Hepatocyte (in vitro differentiated cells): ENCODE measurements at regions not wholly inside any gene's neighbourhood (a gene's known extent, or its start where the extent isn't known, plus 50 kb on each side); places are given as distances from the start of the nearest gene placed in this dataset.

ENCODE experiments used
- DNase-seq: peaks from one replicate; pipeline ENCODE4 v3.0.0-alpha.2; 2016; ENCODE audit warnings: low spot score
- H2AFZ ChIP-seq: fragments of 200-600 bp; sonication (generic); 2 replicates; pipeline ENCODE4 v1.6.0; 2016; ENCODE audit warnings: antibody characterized with exemption, mild to moderate bottlenecking
- H3K27ac ChIP-seq: fragments of 200-600 bp; sonication (generic); 2 replicates; pipeline ENCODE4 v1.5.1; 2016; ENCODE audit warnings: mild to moderate bottlenecking
- H3K27me3 ChIP-seq: fragments of 200-600 bp; sonication (generic); 2 replicates; pipeline ENCODE4 v1.6.1; 2016
- H3K36me3 ChIP-seq: fragments of 200-600 bp; sonication (generic); replicated peaks from 2 replicates; pipeline ENCODE4 v1.5.1; 2016; ENCODE audit warnings: low read depth; ENCODE audit not compliant: insufficient read depth
- H3K4me1 ChIP-seq: fragments of 200-600 bp; sonication (generic); 2 replicates; pipeline ENCODE4 v1.5.1; 2016; ENCODE audit warnings: mild to moderate bottlenecking, moderate library complexity; ENCODE audit not compliant: insufficient read depth
- H3K4me2 ChIP-seq: fragments of 200-600 bp; sonication (generic); 2 replicates; pipeline ENCODE4 v1.6.0; 2016
- H3K4me3 ChIP-seq: fragments of 200-600 bp; sonication (generic); 2 replicates; pipeline ENCODE4 v1.5.1; 2016; ENCODE audit warnings: mild to moderate bottlenecking
- H3K79me2 ChIP-seq: fragments of 200-600 bp; sonication (generic); 2 replicates; pipeline ENCODE4 v1.6.0; 2017; ENCODE audit warnings: mild to moderate bottlenecking
- H3K9me2 ChIP-seq: fragments of 200-600 bp; sonication (generic); replicated peaks from 2 replicates; pipeline ENCODE4 v1.6.0; 2017; ENCODE audit warnings: mild to moderate bottlenecking; ENCODE audit not compliant: insufficient read depth
- H3K9me3 ChIP-seq: fragments of 200-600 bp; sonication (generic); 2 replicates; pipeline ENCODE4 v1.5.1; 2016; ENCODE audit warnings: low read depth, mild to moderate bottlenecking
- H4K20me1 ChIP-seq: fragments of 200-600 bp; sonication (generic); 2 replicates; pipeline ENCODE4 v1.6.0; 2016; ENCODE audit warnings: mild to moderate bottlenecking; ENCODE audit not compliant: insufficient read depth, poor library complexity, severe bottlenecking
- EZH2 ChIP-seq: fragments of 200-600 bp; sonication (generic); IDR thresholded peaks from 2 replicates; pipeline ENCODE4 v1.6.1; 2016; ENCODE audit warnings: antibody characterized with exemption, mild to moderate bottlenecking, borderline replicate concordance
- EZH2phosphoT487 ChIP-seq: fragments of 200-600 bp; sonication (generic); IDR thresholded peaks from one replicate; pipeline ENCODE4 v1.6.1; 2018; ENCODE audit warnings: antibody characterized with exemption, mild to moderate bottlenecking, low read depth, moderate library complexity; ENCODE audit not compliant: unreplicated experiment, severe bottlenecking
- WGBS: methylation state at CpG from one replicate; pipeline ENCODE4 v1.1.6; 2016; ENCODE audit warnings: low lambda C conversion rate; ENCODE audit errors: missing lambda C conversion rate; 5-methylcytosine and 5-hydroxymethylcytosine counted together
- TF ChIP-seq, protein P1 (sequence below): fragments of 200-600 bp; sonication (generic); IDR thresholded peaks from 2 replicates; pipeline ENCODE4 v1.5.1; 2016; ENCODE audit warnings: antibody characterized with exemption, mild to moderate bottlenecking; ENCODE audit not compliant: poor library complexity

DNA sequence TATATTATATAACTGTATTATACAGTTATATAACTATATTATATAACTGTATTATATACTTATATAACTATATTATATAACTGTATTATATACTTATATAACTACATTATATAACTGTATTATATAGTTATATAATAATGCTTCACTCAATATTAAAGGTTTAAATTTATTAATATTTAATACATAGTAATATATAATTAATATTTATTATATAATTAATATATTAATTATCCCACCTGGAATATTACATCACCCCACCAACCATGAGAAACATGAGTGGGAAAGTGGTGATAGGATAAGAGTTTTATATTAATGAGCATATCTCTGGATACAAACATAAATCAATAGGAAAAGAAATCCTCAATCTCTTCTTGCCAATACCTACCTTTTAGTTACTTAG, 487.1 kb upstream of the LRRTM4 start:
- Histone ChIP-seq H3K4me2 (no peak overlapping the region), H3K79me2 (no peaks in the 10 kb centered on the region), H3K36me3 (no peaks in the 10 kb centered on the region), H3K4me1 (no peaks in the 10 kb centered on the region), H3K9me3 (no peaks in the 10 kb centered on the region), H3K27me3 (no peaks in the 10 kb centered on the region), H2AFZ (no peak overlapping the region), H4K20me1 (no peaks in the 10 kb centered on the region), H3K4me3 (no peak overlapping the region), H3K27ac (no peak overlapping the region), H3K9me2 (no peaks in the 10 kb centered on the region)
- no peak for DNase-seq
- no peak for TF ChIP-seq EZH2
- no peak for TF ChIP-seq EZH2phosphoT487
- TF ChIP-seq, protein P1, sequence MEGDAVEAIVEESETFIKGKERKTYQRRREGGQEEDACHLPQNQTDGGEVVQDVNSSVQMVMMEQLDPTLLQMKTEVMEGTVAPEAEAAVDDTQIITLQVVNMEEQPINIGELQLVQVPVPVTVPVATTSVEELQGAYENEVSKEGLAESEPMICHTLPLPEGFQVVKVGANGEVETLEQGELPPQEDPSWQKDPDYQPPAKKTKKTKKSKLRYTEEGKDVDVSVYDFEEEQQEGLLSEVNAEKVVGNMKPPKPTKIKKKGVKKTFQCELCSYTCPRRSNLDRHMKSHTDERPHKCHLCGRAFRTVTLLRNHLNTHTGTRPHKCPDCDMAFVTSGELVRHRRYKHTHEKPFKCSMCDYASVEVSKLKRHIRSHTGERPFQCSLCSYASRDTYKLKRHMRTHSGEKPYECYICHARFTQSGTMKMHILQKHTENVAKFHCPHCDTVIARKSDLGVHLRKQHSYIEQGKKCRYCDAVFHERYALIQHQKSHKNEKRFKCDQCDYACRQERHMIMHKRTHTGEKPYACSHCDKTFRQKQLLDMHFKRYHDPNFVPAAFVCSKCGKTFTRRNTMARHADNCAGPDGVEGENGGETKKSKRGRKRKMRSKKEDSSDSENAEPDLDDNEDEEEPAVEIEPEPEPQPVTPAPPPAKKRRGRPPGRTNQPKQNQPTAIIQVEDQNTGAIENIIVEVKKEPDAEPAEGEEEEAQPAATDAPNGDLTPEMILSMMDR = no peak

DNA sequence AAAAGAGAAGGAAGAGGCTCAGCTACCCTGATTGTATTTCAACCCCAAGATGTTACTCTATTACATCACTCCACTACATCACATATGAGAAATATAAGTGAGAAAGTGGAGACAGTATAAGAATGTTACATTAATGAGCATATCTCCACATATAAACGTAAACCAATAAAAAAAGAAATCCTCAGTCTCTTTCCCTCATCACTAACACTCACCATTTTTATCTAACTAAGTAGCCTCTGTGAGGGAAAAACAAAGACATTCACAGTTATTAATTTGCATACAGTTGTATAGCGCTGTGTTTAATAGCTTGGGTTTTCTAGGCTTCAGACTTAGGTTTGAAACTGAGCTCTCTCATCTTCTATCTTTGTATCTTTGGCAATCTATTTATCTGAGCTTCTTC, 489.1 kb upstream of the LRRTM4 start:
- DNase-seq = no peak

DNA sequence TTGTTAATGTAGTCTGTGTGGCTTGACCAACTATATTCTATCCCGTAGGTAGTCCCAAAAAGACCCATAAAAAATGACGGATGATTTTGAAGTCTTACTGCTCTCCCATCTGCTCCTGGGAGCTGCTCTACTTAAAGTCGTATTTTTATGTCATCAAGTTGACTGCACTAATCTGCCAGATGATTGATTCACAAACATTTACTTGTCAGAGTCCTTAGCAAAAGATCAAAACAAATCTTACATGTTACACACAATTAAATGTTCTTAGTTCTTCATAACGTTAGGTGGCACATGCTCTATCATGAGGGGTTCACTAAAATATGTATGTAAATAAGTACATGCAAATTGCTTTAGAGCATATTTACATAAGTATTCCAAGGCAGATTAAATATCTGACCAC, 498.3 kb upstream of the LRRTM4 start:
- no peaks in the 10 kb centered on the region for H3K27me3 ChIP-seq
- no peaks in the 10 kb centered on the region for H3K9me2 ChIP-seq
- no peaks in the 10 kb centered on the region for H4K20me1 ChIP-seq
- no peaks in the 10 kb centered on the region for H3K36me3 ChIP-seq
- DNase-seq = no peak
- H3K4me1 ChIP-seq = no peaks in the 10 kb centered on the region
- TF ChIP-seq EZH2phosphoT487 (no peak), EZH2 (no peak)
- TF ChIP-seq, protein P1 = no peak
- H3K4me3 ChIP-seq = no peak overlapping the region
- H2AFZ ChIP-seq = no peak overlapping the region
- WGBS = 63% methylated on average over 4 of the region's 4 CpGs
- H3K27ac ChIP-seq = no peak overlapping the region
- H3K4me2 ChIP-seq = no peak overlapping the region
- H3K9me3 ChIP-seq = no peaks in the 10 kb centered on the region
- H3K79me2 ChIP-seq = no peaks in the 10 kb centered on the region

More for the DNA sequence above, 489.1 kb upstream of the LRRTM4 start:
- 88% methylated on average over 2 of the region's 2 CpGs for WGBS
- H3K4me3 ChIP-seq = no peak overlapping the region
- H4K20me1 ChIP-seq = no peaks in the 10 kb centered on the region
- no peaks in the 10 kb centered on the region for H3K9me2 ChIP-seq
- H3K36me3 ChIP-seq = no peaks in the 10 kb centered on the region
- TF ChIP-seq EZH2 (no peak), EZH2phosphoT487 (no peak)
- TF ChIP-seq, protein P1 = no peak
- no peak overlapping the region for H2AFZ ChIP-seq
- H3K79me2 ChIP-seq = no peaks in the 10 kb centered on the region
- no peak overlapping the region for H3K4me2 ChIP-seq
- H3K27me3 ChIP-seq = no peaks in the 10 kb centered on the region
- no peak overlapping the region for H3K27ac ChIP-seq
- H3K4me1 ChIP-seq = no peaks in the 10 kb centered on the region
- H3K9me3 ChIP-seq = no peaks in the 10 kb centered on the region

DNA sequence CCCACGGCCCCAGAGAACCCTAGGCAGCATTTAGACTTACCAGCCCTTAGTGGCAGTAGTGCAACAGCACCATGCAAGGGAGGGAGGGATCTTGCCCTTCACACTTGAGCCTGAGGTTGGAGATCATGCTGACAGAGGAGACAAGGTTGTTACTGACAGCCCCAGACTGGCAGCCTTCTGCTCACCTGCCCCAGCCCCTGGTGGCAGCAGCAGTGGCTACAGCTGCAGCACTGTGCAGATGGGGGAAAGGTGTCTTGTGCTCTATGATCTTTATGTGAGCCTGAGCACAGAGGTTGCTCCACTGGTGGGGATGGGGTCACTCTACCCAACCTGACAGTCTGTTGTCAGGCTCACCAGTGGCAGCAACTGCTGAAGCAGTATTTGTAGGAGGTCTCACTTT, 501.2 kb upstream of the LRRTM4 start:
- TF ChIP-seq EZH2phosphoT487 (no peak), EZH2 (no peak)
- TF ChIP-seq, protein P1 = no peak
- WGBS = 69% methylated on average over 1 of the region's 1 CpG
- H4K20me1 ChIP-seq = no peaks in the 10 kb centered on the region
- no peaks in the 10 kb centered on the region for H3K4me1 ChIP-seq
- H2AFZ ChIP-seq = no peak overlapping the region
- no peaks in the 10 kb centered on the region for H3K9me2 ChIP-seq
- H3K4me3 ChIP-seq = no peak overlapping the region
- no peak for DNase-seq
- no peaks in the 10 kb centered on the region for H3K36me3 ChIP-seq
- H3K27ac ChIP-seq = no peak overlapping the region
- H3K79me2 ChIP-seq = no peaks in the 10 kb centered on the region
- no peaks in the 10 kb centered on the region for H3K27me3 ChIP-seq
- H3K9me3 ChIP-seq = no peaks in the 10 kb centered on the region
- no peak overlapping the region for H3K4me2 ChIP-seq
